ENCODE measurements at regions not wholly inside any gene's neighbourhood (a gene's known extent, or its start where the extent isn't known, plus 50 kb on each side); places are given as distances from the start of the nearest gene placed in this dataset.

- Histone ChIP-seq H3K4me2 (no peak overlapping the region), H3K27ac (no peak overlapping the region), H3K4me1 (ENCODE audit: low read depth, poor library complexity, severe bottlenecking) (peaks cover 6% of the 10 kb centered on the region), H4K20me1 (ENCODE audit: insufficient read depth) (no peaks in the 10 kb centered on the region), H3K9ac (no peak overlapping the region), H3K36me3 (ENCODE audit: insufficient read depth) (no peaks in the 10 kb centered on the region), H3K79me2 (ENCODE audit: insufficient read depth, low read depth) (no peaks in the 10 kb centered on the region), H3K27me3 (ENCODE audit: insufficient read depth, low read depth) (no peaks in the 10 kb centered on the region), H2AFZ (ENCODE audit: low read depth) (no peak overlapping the region), H3K4me3 (IDR thresholded peaks at IDR 0.05; ENCODE audit: insufficient read depth, low read depth, low read length) (no peak overlapping the region)
- TF ChIP-seq CTCF (conservative IDR thresholded peaks at IDR 0.05; ENCODE audit: low read depth, low read length): no peak
These were observed 285.0 kb upstream of the ADAMTSL1 start for GRCh38 chr9:18188971-18189370.

GRCh38 chr9:18189871-18190670 lies 283.9 kb upstream of the ADAMTSL1 start:
- no peaks in the 10 kb centered on the region for H3K27me3 ChIP-seq (ENCODE audit: insufficient read depth, low read depth)
- H3K79me2 ChIP-seq (ENCODE audit: insufficient read depth, low read depth): no peaks in the 10 kb centered on the region
- H2AFZ ChIP-seq (ENCODE audit: low read depth): no peak overlapping the region
- no peak overlapping the region for H3K4me2 ChIP-seq
- H3K9ac ChIP-seq: no peak overlapping the region
- H3K27ac ChIP-seq: no peak overlapping the region
- no peak overlapping the region for H3K4me3 ChIP-seq (IDR thresholded peaks at IDR 0.05; ENCODE audit: insufficient read depth, low read depth, low read length)
- H4K20me1 ChIP-seq (ENCODE audit: insufficient read depth): no peaks in the 10 kb centered on the region
- no peak for TF ChIP-seq CTCF (conservative IDR thresholded peaks at IDR 0.05; ENCODE audit: low read depth, low read length)
- no peaks in the 10 kb centered on the region for H3K36me3 ChIP-seq (ENCODE audit: insufficient read depth)
- peaks cover 6% of the 10 kb centered on the region for H3K4me1 ChIP-seq (ENCODE audit: low read depth, poor library complexity, severe bottlenecking)

- Histone ChIP-seq H4K20me1 (ENCODE audit: insufficient read depth) (no peaks in the 10 kb centered on the region), H3K36me3 (ENCODE audit: insufficient read depth) (no peaks in the 10 kb centered on the region), H3K4me2 (no peak overlapping the region), H2AFZ (ENCODE audit: low read depth) (no peak overlapping the region), H3K79me2 (ENCODE audit: insufficient read depth, low read depth) (no peaks in the 10 kb centered on the region), H3K4me1 (ENCODE audit: low read depth, poor library complexity, severe bottlenecking) (peaks cover under 1% of the 10 kb centered on the region), H3K27ac (no peak overlapping the region), H3K9ac (no peak overlapping the region), H3K4me3 (IDR thresholded peaks at IDR 0.05; ENCODE audit: insufficient read depth, low read depth, low read length) (no peak overlapping the region), H3K27me3 (ENCODE audit: insufficient read depth, low read depth) (no peaks in the 10 kb centered on the region)
- TF ChIP-seq CTCF (conservative IDR thresholded peaks at IDR 0.05; ENCODE audit: low read depth, low read length): no peak
These were observed 283.1 kb upstream of the ADAMTSL1 start for GRCh38 chr9:18190671-18191374.

- H3K27me3 ChIP-seq (ENCODE audit: insufficient read depth, low read depth): no peaks in the 10 kb centered on the region
- H3K36me3 ChIP-seq (ENCODE audit: insufficient read depth): no peaks in the 10 kb centered on the region
- no peak overlapping the region for H2AFZ ChIP-seq (ENCODE audit: low read depth)
- no peaks in the 10 kb centered on the region for H3K4me1 ChIP-seq (ENCODE audit: low read depth, poor library complexity, severe bottlenecking)
- TF ChIP-seq CTCF (conservative IDR thresholded peaks at IDR 0.05; ENCODE audit: low read depth, low read length): no peak
- H3K4me2 ChIP-seq: no peak overlapping the region
- H3K27ac ChIP-seq: no peak overlapping the region
- H3K9ac ChIP-seq: no peak overlapping the region
- no peaks in the 10 kb centered on the region for H3K79me2 ChIP-seq (ENCODE audit: insufficient read depth, low read depth)
- H3K4me3 ChIP-seq (IDR thresholded peaks at IDR 0.05; ENCODE audit: insufficient read depth, low read depth, low read length): no peak overlapping the region
- no peaks in the 10 kb centered on the region for H4K20me1 ChIP-seq (ENCODE audit: insufficient read depth)
These were observed 279.6 kb upstream of the ADAMTSL1 start for GRCh38 chr9:18194316-18194715.
